Peyer's patch (tissue), 4 donors: ENCODE measurements at regions not wholly inside any gene's neighbourhood (a gene's known extent, or its start where the extent isn't known, plus 50 kb on each side); places are given as distances from the start of the nearest gene placed in this dataset.

Experiments used
- DNase-seq, 3 donors: peaks; one replicate each; pipeline ENCODE4 v3.0.0-alpha.2; 2017 to 2019
- H3K27ac ChIP-seq, 4 donors: fragments of 200-600 bp; sonication (generic); one replicate each; pipeline ENCODE4 v1.5.1; 2016 to 2019
- H3K27me3 ChIP-seq, 2 donors: fragments of 200-600 bp; sonication (generic); one replicate each; pipeline ENCODE4 v1.5.1; 2019
- H3K36me3 ChIP-seq, 3 donors: fragments of 200-600 bp; sonication (generic); one replicate each; pipeline ENCODE4 v1.5.1; 2016 to 2019
- H3K4me1 ChIP-seq, 4 donors: fragments of 200-600 bp; sonication (generic); one replicate each; pipeline ENCODE4 v1.5.1; 2016 to 2019
- H3K4me3 ChIP-seq, 4 donors: fragments of 200-600 bp; sonication (generic); 1 replicate in 3 of 4; 2 replicates in 1 of 4; pipeline ENCODE4 v1.5.1; 2016 to 2019; ENCODE audit warnings: mild to moderate bottlenecking in 1 of 4
- H3K9me3 ChIP-seq, 4 donors: fragments of 200-600 bp; sonication (generic); one replicate each; pipeline ENCODE4 v1.5.1; 2016 to 2019; ENCODE audit warnings: mild to moderate bottlenecking in 1 of 4
- POLR2A ChIP-seq, 2 donors: fragments of 450-650 bp; IDR thresholded peaks; one replicate each; pipeline ENCODE4 v1.5.1; 2017; ENCODE audit warnings: antibody characterized with exemption in 2 of 2, mild to moderate bottlenecking in 2 of 2, moderate library complexity in 2 of 2
- TF ChIP-seq, protein P1 (sequence below), 6 experiments: fragments of 450-650 bp in 4 of 6; fragments of 200-600 bp in 2 of 6; sonication (generic) in 1 of 6; IDR thresholded peaks; one replicate each; pipeline ENCODE4 v1.5.1; 2017 to 2019; ENCODE audit warnings: antibody characterized with exemption in 6 of 6, mild to moderate bottlenecking in 3 of 6, moderate library complexity in 1 of 6

DNA sequence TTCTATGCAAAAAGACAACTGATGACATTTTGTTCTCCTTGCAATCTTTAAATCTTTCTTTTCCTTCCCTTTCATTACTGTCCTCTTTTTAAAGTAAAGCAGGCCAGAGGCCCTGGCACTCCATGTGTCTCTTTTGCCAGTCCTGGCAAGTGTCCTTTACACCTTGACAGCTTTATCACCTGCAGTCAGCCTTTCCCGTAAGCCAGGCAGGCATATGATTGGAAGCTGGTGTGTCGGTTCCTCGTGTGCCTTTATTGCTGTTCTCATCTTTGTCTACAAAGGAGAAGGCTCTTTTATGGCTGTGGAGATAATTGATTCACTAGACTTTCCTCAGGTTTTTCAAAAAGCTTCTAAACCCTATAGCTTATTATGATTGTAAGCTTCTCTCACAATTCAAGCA, 162.3 kb upstream of the FBXL4 start:
- DNase-seq = no peak
- Histone ChIP-seq H3K27me3 (no peaks in the 10 kb centered on the region), H3K27ac (no peak overlapping the region), H3K9me3 (no peaks in the 10 kb centered on the region), H3K4me3 (no peak overlapping the region), H3K36me3 (no peaks in the 10 kb centered on the region), H3K4me1 (no peaks in the 10 kb centered on the region)
- no peak for TF ChIP-seq POLR2A (IDR thresholded peaks at IDR 0.05)
- TF ChIP-seq, protein P1, sequence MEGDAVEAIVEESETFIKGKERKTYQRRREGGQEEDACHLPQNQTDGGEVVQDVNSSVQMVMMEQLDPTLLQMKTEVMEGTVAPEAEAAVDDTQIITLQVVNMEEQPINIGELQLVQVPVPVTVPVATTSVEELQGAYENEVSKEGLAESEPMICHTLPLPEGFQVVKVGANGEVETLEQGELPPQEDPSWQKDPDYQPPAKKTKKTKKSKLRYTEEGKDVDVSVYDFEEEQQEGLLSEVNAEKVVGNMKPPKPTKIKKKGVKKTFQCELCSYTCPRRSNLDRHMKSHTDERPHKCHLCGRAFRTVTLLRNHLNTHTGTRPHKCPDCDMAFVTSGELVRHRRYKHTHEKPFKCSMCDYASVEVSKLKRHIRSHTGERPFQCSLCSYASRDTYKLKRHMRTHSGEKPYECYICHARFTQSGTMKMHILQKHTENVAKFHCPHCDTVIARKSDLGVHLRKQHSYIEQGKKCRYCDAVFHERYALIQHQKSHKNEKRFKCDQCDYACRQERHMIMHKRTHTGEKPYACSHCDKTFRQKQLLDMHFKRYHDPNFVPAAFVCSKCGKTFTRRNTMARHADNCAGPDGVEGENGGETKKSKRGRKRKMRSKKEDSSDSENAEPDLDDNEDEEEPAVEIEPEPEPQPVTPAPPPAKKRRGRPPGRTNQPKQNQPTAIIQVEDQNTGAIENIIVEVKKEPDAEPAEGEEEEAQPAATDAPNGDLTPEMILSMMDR (IDR thresholded peaks at IDR 0.05) = no peak

DNA sequence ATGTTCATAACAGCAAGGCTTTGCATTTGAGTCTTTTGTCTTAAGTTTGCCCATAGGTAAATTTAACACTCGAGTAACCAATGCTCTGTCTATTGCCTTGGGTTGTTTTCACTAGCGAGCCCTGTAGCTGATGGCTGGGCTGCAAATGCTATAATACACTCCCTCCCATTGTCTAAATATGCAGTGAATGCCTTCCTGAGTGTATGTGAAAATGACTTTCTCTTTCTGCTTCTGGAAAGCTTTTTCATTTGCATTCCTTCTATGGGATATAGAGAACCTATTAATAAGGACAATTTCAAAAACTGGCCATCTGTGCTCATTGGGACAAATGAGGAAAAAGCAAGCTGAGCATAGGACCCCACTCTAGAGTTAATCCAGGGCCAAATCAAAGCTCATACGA, 156.5 kb upstream of the FBXL4 start:
- Histone ChIP-seq H3K4me1 (no peaks in the 10 kb centered on the region), H3K9me3 (no peaks in the 10 kb centered on the region), H3K27ac (no peak overlapping the region), H3K27me3 (no peaks in the 10 kb centered on the region), H3K36me3 (no peaks in the 10 kb centered on the region), H3K4me3 (no peak overlapping the region)
- DNase-seq = no peak
- TF ChIP-seq, protein P1 (IDR thresholded peaks at IDR 0.05) = no peak
- TF ChIP-seq POLR2A (IDR thresholded peaks at IDR 0.05) = no peak

DNA sequence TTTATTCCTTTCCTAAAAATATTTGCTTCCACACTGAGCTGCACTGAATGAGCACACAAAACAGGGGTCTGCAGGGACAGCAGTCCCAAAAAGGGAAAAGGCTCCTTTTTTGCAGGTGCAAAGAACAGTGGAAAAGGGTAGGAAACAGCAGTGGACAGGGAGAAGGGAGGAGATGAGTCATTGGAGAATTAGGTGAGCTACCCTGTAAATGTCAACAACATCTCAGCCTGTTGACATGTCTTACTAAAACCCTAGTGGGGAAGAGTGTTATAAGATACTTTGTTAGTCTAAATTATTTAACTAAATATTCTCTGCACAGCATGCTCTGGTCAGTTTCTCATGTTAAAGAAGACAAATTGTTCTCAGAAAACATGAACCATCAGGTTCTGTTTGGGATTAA, 151.5 kb upstream of the FBXL4 start:
- Histone ChIP-seq H3K27ac (no peak overlapping the region), H3K4me1 (no peaks in the 10 kb centered on the region), H3K4me3 (no peak overlapping the region), H3K9me3 (no peaks in the 10 kb centered on the region), H3K36me3 (no peaks in the 10 kb centered on the region), H3K27me3 (no peaks in the 10 kb centered on the region)
- DNase-seq = no peak
- TF ChIP-seq, protein P1 (IDR thresholded peaks at IDR 0.05) = no peak
- no peak for TF ChIP-seq POLR2A (IDR thresholded peaks at IDR 0.05)

DNA sequence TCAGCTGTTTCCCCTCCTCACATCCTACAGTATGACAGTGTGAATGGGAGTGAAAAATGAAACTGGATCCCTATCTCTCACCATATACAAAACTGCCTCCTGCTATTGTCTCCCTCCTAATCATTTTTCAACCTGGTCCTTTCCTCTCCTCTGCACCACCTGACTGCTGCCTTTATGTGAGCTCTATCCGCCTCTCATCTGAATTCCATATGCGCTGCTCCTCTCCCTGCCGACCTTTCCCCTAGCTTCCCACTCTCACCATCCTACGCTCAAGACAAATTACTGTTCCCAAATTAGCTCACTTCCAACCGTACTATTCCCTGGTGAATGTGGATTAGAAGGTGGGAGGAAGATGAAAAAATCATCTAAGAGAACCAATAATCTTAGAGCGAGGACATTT, 148.4 kb upstream of the FBXL4 start:
- no peak for TF ChIP-seq POLR2A (IDR thresholded peaks at IDR 0.05)
- TF ChIP-seq, protein P1 (IDR thresholded peaks at IDR 0.05) = no peak
- no peak overlapping the region for H3K4me3 ChIP-seq
- DNase-seq = no peak
- H3K27me3 ChIP-seq = no peaks in the 10 kb centered on the region
- H3K36me3 ChIP-seq = no peaks in the 10 kb centered on the region
- no peaks in the 10 kb centered on the region for H3K4me1 ChIP-seq
- H3K9me3 ChIP-seq = no peaks in the 10 kb centered on the region
- H3K27ac ChIP-seq = no peak overlapping the region

DNA sequence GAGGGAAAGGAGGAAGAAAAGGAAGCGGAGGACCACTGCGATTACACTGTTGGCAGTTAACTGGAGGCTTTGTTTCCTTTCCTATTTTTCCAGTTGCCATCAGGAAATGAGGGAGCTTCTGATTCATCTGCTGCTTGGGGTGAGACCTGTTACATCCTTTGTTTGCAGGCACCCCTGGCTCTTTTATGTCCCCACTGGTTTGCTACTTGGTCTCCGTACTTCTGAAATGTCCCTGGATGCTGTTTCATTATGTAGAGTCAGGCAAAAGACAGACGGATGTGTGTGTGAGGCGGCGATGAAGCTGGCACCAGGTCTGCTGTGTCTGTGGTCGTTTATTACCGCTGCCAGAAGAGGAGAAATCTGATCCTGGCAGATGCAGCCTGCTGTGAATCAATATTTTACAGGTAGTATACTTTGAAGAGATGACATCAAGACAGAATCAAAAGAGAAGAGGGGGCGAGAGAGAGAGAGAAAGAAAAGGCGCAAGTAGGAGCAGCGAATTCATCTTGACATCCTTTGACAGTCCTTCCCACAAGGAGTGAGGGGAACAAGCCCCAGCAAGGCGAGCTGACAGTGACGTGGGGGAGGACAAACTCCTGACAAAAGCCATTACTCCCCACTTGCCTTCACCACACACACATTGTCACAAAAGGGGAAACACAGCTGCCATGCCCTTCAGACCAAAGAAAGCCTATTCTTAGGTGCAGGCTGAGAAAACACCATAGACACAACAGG, 145.9 kb upstream of the FBXL4 start:
- Histone ChIP-seq H3K4me1 (no peaks in the 10 kb centered on the region), H3K9me3 (no peaks in the 10 kb centered on the region), H3K4me3 (no peak overlapping the region), H3K36me3 (no peaks in the 10 kb centered on the region), H3K27me3 (no peaks in the 10 kb centered on the region), H3K27ac (no peak overlapping the region)
- no peak for DNase-seq
- TF ChIP-seq, protein P1 (IDR thresholded peaks at IDR 0.05) = no peak
- no peak for TF ChIP-seq POLR2A (IDR thresholded peaks at IDR 0.05)

DNA sequence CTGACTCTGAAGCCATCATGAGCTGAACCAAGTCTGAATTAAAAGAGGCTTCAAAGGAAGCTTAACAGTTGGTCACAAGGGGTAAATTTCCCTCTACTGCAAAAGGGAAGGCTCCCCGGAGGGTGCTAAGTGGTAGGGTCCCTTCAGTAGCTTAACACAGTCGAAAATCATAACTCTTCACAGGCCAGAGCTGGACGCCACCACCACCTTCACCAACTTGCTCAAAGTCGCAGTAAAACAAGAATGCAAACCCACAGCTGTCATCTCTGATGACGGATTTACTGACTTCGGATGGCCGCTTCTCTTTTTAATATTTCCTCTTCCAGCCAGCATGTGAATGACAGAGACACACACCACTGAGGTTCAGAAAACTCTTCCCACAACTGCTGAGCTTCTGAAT, 144.7 kb upstream of the FBXL4 start:
- DNase-seq = no peak
- Histone ChIP-seq H3K27ac (no peak overlapping the region), H3K4me3 (no peak overlapping the region), H3K27me3 (no peaks in the 10 kb centered on the region), H3K4me1 (no peaks in the 10 kb centered on the region), H3K9me3 (no peaks in the 10 kb centered on the region), H3K36me3 (no peaks in the 10 kb centered on the region)
- TF ChIP-seq, protein P1 (IDR thresholded peaks at IDR 0.05) = no peak
- no peak for TF ChIP-seq POLR2A (IDR thresholded peaks at IDR 0.05)
